ENCODE measurements at regions not wholly inside any gene's neighbourhood (a gene's known extent, or its start where the extent isn't known, plus 50 kb on each side); places are given as distances from the start of the nearest gene placed in this dataset.

- H3K4me1 Mint-ChIP-seq (ENCODE audit: unreplicated experiment): peaks cover 16% of the 10 kb centered on the region
- no peaks in the 10 kb centered on the region for H3K36me3 Mint-ChIP-seq (ENCODE audit: unreplicated experiment)
- H3K9me3 Mint-ChIP-seq (ENCODE audit: unreplicated experiment): no peaks in the 10 kb centered on the region
- no peak overlapping the region for H3K27ac Mint-ChIP-seq (ENCODE audit: unreplicated experiment)
- no peak for TF ChIP-seq CTCF (IDR thresholded peaks at IDR 0.05)
- no peak overlapping the region for H3K4me3 Mint-ChIP-seq (ENCODE audit: unreplicated experiment)
- H3K27me3 Mint-ChIP-seq (ENCODE audit: unreplicated experiment): no peaks in the 10 kb centered on the region
- no peak for DNase-seq (ENCODE audit: extremely low spot score, unreplicated experiment)
Measured at GRCh38 chr6:148217051-148217450, 125.6 kb upstream of the SASH1 start.

GRCh38 chr6:148217921-148218320 lies 124.7 kb upstream of the SASH1 start:
- no peak for TF ChIP-seq CTCF (IDR thresholded peaks at IDR 0.05)
- no peak overlapping the region for H3K4me3 Mint-ChIP-seq (ENCODE audit: unreplicated experiment)

GRCh38 chr6:148218542-148219258 lies 123.9 kb upstream of the SASH1 start:
- no peak overlapping the region for H3K4me3 Mint-ChIP-seq (ENCODE audit: unreplicated experiment)
- DNase-seq (ENCODE audit: extremely low spot score, unreplicated experiment): no peak
- TF ChIP-seq CTCF (IDR thresholded peaks at IDR 0.05): no peak

More at GRCh38 chr6:148217921-148218320, 124.7 kb upstream of the SASH1 start:
- H3K27me3 Mint-ChIP-seq (ENCODE audit: unreplicated experiment): no peaks in the 10 kb centered on the region
- no peak for DNase-seq (ENCODE audit: extremely low spot score, unreplicated experiment)
- no peaks in the 10 kb centered on the region for H3K36me3 Mint-ChIP-seq (ENCODE audit: unreplicated experiment)
- H3K4me1 Mint-ChIP-seq (ENCODE audit: unreplicated experiment): peaks cover 20% of the 10 kb centered on the region
- no peaks in the 10 kb centered on the region for H3K9me3 Mint-ChIP-seq (ENCODE audit: unreplicated experiment)
- peak overlapping the region; percentile 16 for H3K27ac Mint-ChIP-seq (ENCODE audit: unreplicated experiment)

GRCh38 chr6:148221196-148221979 lies 121.2 kb upstream of the SASH1 start:
- no peak for DNase-seq (ENCODE audit: extremely low spot score, unreplicated experiment)
- Mint-ChIP-seq H3K27ac (ENCODE audit: unreplicated experiment) (no peak overlapping the region), H3K27me3 (ENCODE audit: unreplicated experiment) (no peaks in the 10 kb centered on the region), H3K36me3 (ENCODE audit: unreplicated experiment) (no peaks in the 10 kb centered on the region), H3K9me3 (ENCODE audit: unreplicated experiment) (no peaks in the 10 kb centered on the region), H3K4me3 (ENCODE audit: unreplicated experiment) (no peak overlapping the region), H3K4me1 (ENCODE audit: unreplicated experiment) (peaks cover 21% of the 10 kb centered on the region)
- no peak for TF ChIP-seq CTCF (IDR thresholded peaks at IDR 0.05)

More at GRCh38 chr6:148218542-148219258, 123.9 kb upstream of the SASH1 start:
- Mint-ChIP-seq H3K4me1 (ENCODE audit: unreplicated experiment) (peaks cover 26% of the 10 kb centered on the region), H3K27me3 (ENCODE audit: unreplicated experiment) (no peaks in the 10 kb centered on the region), H3K27ac (ENCODE audit: unreplicated experiment) (no peak overlapping the region), H3K36me3 (ENCODE audit: unreplicated experiment) (no peaks in the 10 kb centered on the region), H3K9me3 (ENCODE audit: unreplicated experiment) (no peaks in the 10 kb centered on the region)

- no peak for TF ChIP-seq CTCF (IDR thresholded peaks at IDR 0.05)
- Mint-ChIP-seq H3K27ac (ENCODE audit: unreplicated experiment) (no peak overlapping the region), H3K36me3 (ENCODE audit: unreplicated experiment) (no peaks in the 10 kb centered on the region), H3K4me3 (ENCODE audit: unreplicated experiment) (no peak overlapping the region), H3K27me3 (ENCODE audit: unreplicated experiment) (no peaks in the 10 kb centered on the region), H3K4me1 (ENCODE audit: unreplicated experiment) (peaks cover 19% of the 10 kb centered on the region), H3K9me3 (ENCODE audit: unreplicated experiment) (no peaks in the 10 kb centered on the region)
- no peak for DNase-seq (ENCODE audit: extremely low spot score, unreplicated experiment)
Measured at GRCh38 chr6:148222376-148222775, 120.3 kb upstream of the SASH1 start.

All from osteocyte (in vitro differentiated cells).